ENCODE measurements at regions not wholly inside any gene's neighbourhood (a gene's known extent, or its start where the extent isn't known, plus 50 kb on each side); places are given as distances from the start of the nearest gene placed in this dataset.

DNA sequence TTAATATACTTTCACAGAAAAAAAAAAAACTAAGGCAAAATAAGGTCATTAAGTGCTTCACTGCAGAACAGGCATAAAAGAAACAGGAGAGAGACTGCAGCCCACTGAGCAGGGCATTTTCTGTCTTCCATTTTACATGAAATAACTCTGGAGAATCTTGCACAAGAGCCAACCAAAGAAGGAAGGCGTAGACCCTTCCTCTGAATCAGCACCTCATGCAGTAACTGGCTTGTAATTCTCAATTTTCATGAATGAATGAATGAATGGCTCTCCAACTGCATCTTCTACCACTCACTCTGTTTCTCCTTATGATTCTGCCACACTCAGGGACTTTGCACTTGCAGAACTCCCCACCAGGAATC lies 102.0 kb upstream of the PPM1H start:
- no peak overlapping the region for H3K4me3 ChIP-seq
- TF ChIP-seq CTCF (IDR thresholded peaks at IDR 0.05; ENCODE audit: control extremely low read depth, extremely low read depth), result no peak
- H3K27ac ChIP-seq (ENCODE audit: low read depth in 1 of 2, low read length in 1 of 2), result no peak overlapping the region
- H3K36me3 ChIP-seq (ENCODE audit: control insufficient read depth in 4 of 4, insufficient read depth in 4 of 4, low read length in 4 of 4), result no peaks in the 10 kb centered on the region
- H3K9me3 ChIP-seq (ENCODE audit: control insufficient read depth in 4 of 4, insufficient read depth in 3 of 4, low read length in 3 of 4), result no peaks in the 10 kb centered on the region
- no peaks in the 10 kb centered on the region for H3K27me3 ChIP-seq (ENCODE audit: control insufficient read depth in 3 of 3, insufficient read depth in 3 of 3, low read length in 2 of 3)
- WGBS, 2 donors, result 69 to 87% methylated on average over 1 of the region's 1 CpG
- DNase-seq (no peak), ATAC-seq (ENCODE audit: insufficient read depth, low FRiP score) (no peak)
- H3K9ac ChIP-seq (ENCODE audit: insufficient read depth in 1 of 2, low read length in 2 of 2), result no peak overlapping the region
- H3K4me1 ChIP-seq (ENCODE audit: control insufficient read depth in 5 of 5, insufficient read depth in 5 of 5, low read length in 5 of 5), result no peaks in the 10 kb centered on the region

DNA sequence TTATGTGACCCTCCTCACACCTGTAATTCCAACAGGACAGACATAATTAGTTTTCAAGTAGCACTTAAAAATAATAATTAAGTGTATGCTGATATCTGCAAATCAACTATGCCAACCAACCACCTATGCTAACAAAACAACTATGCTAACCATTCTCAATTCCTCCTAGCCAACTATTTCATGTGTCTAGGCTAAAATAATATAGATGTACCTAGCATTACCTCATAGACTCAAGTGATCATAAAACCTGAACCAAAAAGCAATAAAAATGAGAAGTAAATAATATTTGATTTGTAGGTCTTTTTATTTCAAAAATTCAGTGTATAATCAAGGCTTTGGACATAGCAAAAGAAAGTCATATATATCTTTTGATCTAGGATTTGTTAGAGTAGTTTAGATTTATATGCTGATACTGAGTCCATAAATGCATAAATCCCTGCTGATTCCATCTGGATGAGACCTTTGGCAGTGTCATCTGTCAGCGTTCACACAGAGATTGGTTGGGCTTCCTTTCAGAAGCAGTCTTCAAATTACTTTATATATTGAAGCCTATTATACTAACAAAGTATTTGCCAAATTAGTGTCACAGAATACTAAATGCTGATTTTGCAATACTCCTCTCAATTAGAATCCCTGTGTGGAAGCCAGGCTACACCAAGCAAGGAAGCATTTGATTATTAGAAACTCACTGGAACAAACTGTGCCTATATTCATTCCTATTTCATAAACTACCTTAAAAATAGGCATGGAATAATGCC lies 101.4 kb upstream of the PPM1H start:
- Histone ChIP-seq H3K27ac (ENCODE audit: low read depth in 1 of 2, low read length in 1 of 2) (no peak overlapping the region), H3K4me1 (ENCODE audit: control insufficient read depth in 5 of 5, insufficient read depth in 5 of 5, low read length in 5 of 5) (no peaks in the 10 kb centered on the region), H3K4me3 (no peak overlapping the region), H3K9ac (ENCODE audit: insufficient read depth in 1 of 2, low read length in 2 of 2) (no peak overlapping the region), H3K9me3 (ENCODE audit: control insufficient read depth in 4 of 4, insufficient read depth in 3 of 4, low read length in 3 of 4) (no peaks in the 10 kb centered on the region), H3K27me3 (ENCODE audit: control insufficient read depth in 3 of 3, insufficient read depth in 3 of 3, low read length in 2 of 3) (no peaks in the 10 kb centered on the region), H3K36me3 (ENCODE audit: control insufficient read depth in 4 of 4, insufficient read depth in 4 of 4, low read length in 4 of 4) (no peaks in the 10 kb centered on the region)
- DNase-seq (no peak), ATAC-seq (ENCODE audit: insufficient read depth, low FRiP score) (no peak)
- WGBS, 2 donors, result 78 to 79% methylated on average over 1 of the region's 1 CpG
- TF ChIP-seq CTCF (IDR thresholded peaks at IDR 0.05; ENCODE audit: control extremely low read depth, extremely low read depth), result no peak

GRCh38 chr12:63034601-63035000 lies 99.7 kb upstream of the PPM1H start:
- Histone ChIP-seq H3K36me3 (ENCODE audit: control insufficient read depth in 4 of 4, insufficient read depth in 4 of 4, low read length in 4 of 4) (no peaks in the 10 kb centered on the region), H3K9me3 (ENCODE audit: control insufficient read depth in 4 of 4, insufficient read depth in 3 of 4, low read length in 3 of 4) (no peaks in the 10 kb centered on the region), H3K27me3 (ENCODE audit: control insufficient read depth in 3 of 3, insufficient read depth in 3 of 3, low read length in 2 of 3) (no peaks in the 10 kb centered on the region), H3K4me1 (ENCODE audit: control insufficient read depth in 5 of 5, insufficient read depth in 5 of 5, low read length in 5 of 5) (no peaks in the 10 kb centered on the region), H3K27ac (ENCODE audit: low read depth in 1 of 2, low read length in 1 of 2) (no peak overlapping the region), H3K9ac (ENCODE audit: insufficient read depth in 1 of 2, low read length in 2 of 2) (no peak overlapping the region), H3K4me3 (no peak overlapping the region)
- DNase-seq (no peak), ATAC-seq (ENCODE audit: insufficient read depth, low FRiP score) (no peak)
- WGBS, 2 donors, result 94% methylated on average over 5 of the region's 5 CpGs
- TF ChIP-seq CTCF (IDR thresholded peaks at IDR 0.05; ENCODE audit: control extremely low read depth, extremely low read depth), result no peak

- WGBS, 2 donors, result 86 to 87% methylated on average over 2 of the region's 2 CpGs
- DNase-seq (no peak), ATAC-seq (ENCODE audit: insufficient read depth, low FRiP score) (no peak)
- Histone ChIP-seq H3K4me1 (ENCODE audit: control insufficient read depth in 5 of 5, insufficient read depth in 5 of 5, low read length in 5 of 5) (no peaks in the 10 kb centered on the region), H3K4me3 (no peak overlapping the region), H3K9me3 (ENCODE audit: control insufficient read depth in 4 of 4, insufficient read depth in 3 of 4, low read length in 3 of 4) (no peaks in the 10 kb centered on the region), H3K9ac (ENCODE audit: insufficient read depth in 1 of 2, low read length in 2 of 2) (no peak overlapping the region), H3K27me3 (ENCODE audit: control insufficient read depth in 3 of 3, insufficient read depth in 3 of 3, low read length in 2 of 3) (no peaks in the 10 kb centered on the region), H3K36me3 (ENCODE audit: control insufficient read depth in 4 of 4, insufficient read depth in 4 of 4, low read length in 4 of 4) (no peaks in the 10 kb centered on the region), H3K27ac (ENCODE audit: low read depth in 1 of 2, low read length in 1 of 2) (no peak overlapping the region)
- no peak for TF ChIP-seq CTCF (IDR thresholded peaks at IDR 0.05; ENCODE audit: control extremely low read depth, extremely low read depth)
These were observed 94.7 kb upstream of the PPM1H start for GRCh38 chr12:63029676-63030075.
